HG03060 (cell line): ENCODE measurements at regions not wholly inside any gene's neighbourhood (a gene's known extent, or its start where the extent isn't known, plus 50 kb on each side); places are given as distances from the start of the nearest gene placed in this dataset.
"Not testable (repeated sequence)": the region's sequence is repeated elsewhere in the genome, so short reads cannot be mapped to it uniquely, and the experiment has no call there.

ENCODE experiments used
- ATAC-seq: cut with Tn5 transposase; IDR thresholded peaks from one replicate; pipeline ENCODE4 v1.9.1; 2021; ENCODE audit warnings: low read depth, moderate number of reproducible peaks; ENCODE audit not compliant: unreplicated experiment

- ATAC-seq: no peak
Measured at GRCh38 chr11:35046681-35047080, 92.3 kb upstream of the CD44 start.

GRCh38 chr11:35047179-35047578, 91.8 kb upstream of the CD44 start:
- no peak for ATAC-seq

- ATAC-seq: no peak
Measured at GRCh38 chr11:35047769-35048168, 91.2 kb upstream of the CD44 start.

- ATAC-seq: not testable (repeated sequence)
Measured at GRCh38 chr11:35048346-35048745, 90.6 kb upstream of the CD44 start.

GRCh38 chr11:35049859-35050531, 89.0 kb upstream of the CD44 start:
- ATAC-seq: no peak

- ATAC-seq: no peak
Measured at GRCh38 chr11:35050541-35050995, 88.4 kb upstream of the CD44 start.

- no peak for ATAC-seq
Measured at GRCh38 chr11:35056391-35057093, 82.4 kb upstream of the CD44 start.

GRCh38 chr11:35057926-35058668, 80.9 kb upstream of the CD44 start:
- no peak for ATAC-seq

- ATAC-seq: no peak
Measured at GRCh38 chr11:35058669-35059434, 80.1 kb upstream of the CD44 start.

GRCh38 chr11:35061516-35062440, 77.2 kb upstream of the CD44 start:
- no peak for ATAC-seq

- ATAC-seq: no peak
Measured at GRCh38 chr11:35063488-35063931, 75.5 kb upstream of the CD44 start.

GRCh38 chr11:35064114-35064800, 74.7 kb upstream of the CD44 start:
- ATAC-seq: no peak

- ATAC-seq: no peak
Measured at GRCh38 chr11:35065566-35065965, 73.4 kb upstream of the CD44 start.

GRCh38 chr11:35066030-35066429, 72.9 kb upstream of the CD44 start:
- ATAC-seq: no peak

- peak; percentile 66 for ATAC-seq
Measured at GRCh38 chr11:35066783-35067423, 72.1 kb upstream of the CD44 start.

GRCh38 chr11:35071722-35072121, 67.2 kb upstream of the CD44 start:
- no peak for ATAC-seq

GRCh38 chr11:35073691-35074419, 65.1 kb upstream of the CD44 start:
- no peak for ATAC-seq
